Astrocyte (in vitro differentiated cells and primary cell): ENCODE measurements at regions not wholly inside any gene's neighbourhood (a gene's known extent, or its start where the extent isn't known, plus 50 kb on each side); places are given as distances from the start of the nearest gene placed in this dataset.
"Not testable (repeated sequence)": the region's sequence is repeated elsewhere in the genome, so short reads cannot be mapped to it uniquely, and the experiment has no call there.

Experiments
- EZH2 ChIP-seq: IDR thresholded peaks from 2 replicates; pipeline ENCODE4 v1.6.1; 2012; ENCODE audit warnings: mild to moderate bottlenecking, low read length, inconsistent platforms; ENCODE audit not compliant: insufficient read depth
- TF ChIP-seq, protein P1 (sequence below): IDR thresholded peaks from 2 replicates; pipeline ENCODE4 v1.5.1; 2011; ENCODE audit warnings: low read depth, mild to moderate bottlenecking, inconsistent platforms, low read length, moderate library complexity; ENCODE audit not compliant: insufficient read depth

DNA sequence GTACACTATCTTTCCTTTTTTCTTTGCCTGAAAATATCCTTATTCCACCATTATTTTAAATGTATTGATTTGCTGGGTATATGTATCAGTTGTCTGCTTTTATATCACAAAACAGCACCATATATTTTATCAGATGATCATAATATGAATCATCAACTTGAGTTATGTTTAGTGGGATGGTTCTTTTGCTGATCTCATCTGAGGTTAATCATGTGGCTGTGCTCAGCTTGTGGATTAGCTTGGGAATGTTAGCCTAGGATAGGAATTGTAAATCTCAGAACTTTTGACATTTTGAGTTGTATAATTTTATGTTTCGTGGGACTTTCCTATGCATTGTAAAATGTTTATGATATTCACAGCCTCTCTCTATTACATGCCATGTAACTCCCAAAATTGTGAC, 881.3 kb downstream of the NAP1L3 start:
- TF ChIP-seq, protein P1, sequence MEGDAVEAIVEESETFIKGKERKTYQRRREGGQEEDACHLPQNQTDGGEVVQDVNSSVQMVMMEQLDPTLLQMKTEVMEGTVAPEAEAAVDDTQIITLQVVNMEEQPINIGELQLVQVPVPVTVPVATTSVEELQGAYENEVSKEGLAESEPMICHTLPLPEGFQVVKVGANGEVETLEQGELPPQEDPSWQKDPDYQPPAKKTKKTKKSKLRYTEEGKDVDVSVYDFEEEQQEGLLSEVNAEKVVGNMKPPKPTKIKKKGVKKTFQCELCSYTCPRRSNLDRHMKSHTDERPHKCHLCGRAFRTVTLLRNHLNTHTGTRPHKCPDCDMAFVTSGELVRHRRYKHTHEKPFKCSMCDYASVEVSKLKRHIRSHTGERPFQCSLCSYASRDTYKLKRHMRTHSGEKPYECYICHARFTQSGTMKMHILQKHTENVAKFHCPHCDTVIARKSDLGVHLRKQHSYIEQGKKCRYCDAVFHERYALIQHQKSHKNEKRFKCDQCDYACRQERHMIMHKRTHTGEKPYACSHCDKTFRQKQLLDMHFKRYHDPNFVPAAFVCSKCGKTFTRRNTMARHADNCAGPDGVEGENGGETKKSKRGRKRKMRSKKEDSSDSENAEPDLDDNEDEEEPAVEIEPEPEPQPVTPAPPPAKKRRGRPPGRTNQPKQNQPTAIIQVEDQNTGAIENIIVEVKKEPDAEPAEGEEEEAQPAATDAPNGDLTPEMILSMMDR: not testable (repeated sequence)
- not testable (repeated sequence) for TF ChIP-seq EZH2
